Activated CD4-positive, CD25-positive, alpha-beta regulatory T cell (primary cell): ENCODE measurements at regions not wholly inside any gene's neighbourhood (a gene's known extent, or its start where the extent isn't known, plus 50 kb on each side); places are given as distances from the start of the nearest gene placed in this dataset.
"Not testable (repeated sequence)": the region's sequence is repeated elsewhere in the genome, so short reads cannot be mapped to it uniquely, and the experiment has no call there.

Experiments
- DNase-seq, 4 experiments: peaks; one replicate each; lab custom pipeline; 2025; lab: John Stamatoyannopoulos, UW

- no peak for DNase-seq
Measured at GRCh38 chr12:131513606-131514005, 197.3 kb upstream of the SFSWAP start.

DNA sequence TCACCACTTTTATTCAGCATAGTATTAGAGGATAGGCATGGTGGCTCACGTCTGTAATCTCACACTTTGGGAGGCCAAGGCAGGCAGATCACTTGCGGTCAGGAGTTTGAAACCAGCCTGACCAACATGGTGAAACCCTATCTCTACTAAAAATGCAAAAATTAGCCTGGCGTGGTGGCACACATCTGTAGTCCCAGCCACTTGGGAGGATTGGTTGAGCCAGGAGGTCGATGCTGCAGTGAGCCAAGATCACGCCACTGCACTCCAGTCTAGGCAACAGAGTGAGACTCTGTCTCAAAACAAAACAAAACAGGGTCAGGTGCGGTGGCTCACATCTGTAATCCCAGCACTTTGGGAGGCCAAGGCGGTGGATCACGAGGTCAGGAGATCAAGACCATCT is 190.3 kb upstream of the SFSWAP start:
- DNase-seq: not testable (repeated sequence)

DNA sequence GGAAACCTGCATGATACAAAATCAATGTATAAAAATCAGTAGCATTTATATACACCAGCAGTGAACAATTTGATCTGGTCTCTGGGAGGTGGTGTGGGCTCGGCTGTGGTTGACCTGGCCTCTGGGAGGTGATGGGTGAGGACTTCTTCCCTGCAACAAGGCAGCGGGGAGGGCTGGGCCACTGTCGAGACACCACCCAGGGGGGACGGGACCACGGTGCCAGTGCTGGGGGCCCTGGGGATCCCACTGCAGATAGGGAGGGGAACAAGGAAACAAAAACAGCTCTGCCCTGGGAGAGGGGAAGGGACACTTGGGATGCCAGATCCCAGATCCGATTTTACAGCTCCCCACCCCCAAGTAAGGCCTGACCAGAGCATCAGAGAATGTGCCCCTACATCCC is 189.6 kb upstream of the SFSWAP start:
- DNase-seq: no peak

- DNase-seq: no peak
Measured at GRCh38 chr12:131525795-131526508, 184.9 kb upstream of the SFSWAP start.

DNA sequence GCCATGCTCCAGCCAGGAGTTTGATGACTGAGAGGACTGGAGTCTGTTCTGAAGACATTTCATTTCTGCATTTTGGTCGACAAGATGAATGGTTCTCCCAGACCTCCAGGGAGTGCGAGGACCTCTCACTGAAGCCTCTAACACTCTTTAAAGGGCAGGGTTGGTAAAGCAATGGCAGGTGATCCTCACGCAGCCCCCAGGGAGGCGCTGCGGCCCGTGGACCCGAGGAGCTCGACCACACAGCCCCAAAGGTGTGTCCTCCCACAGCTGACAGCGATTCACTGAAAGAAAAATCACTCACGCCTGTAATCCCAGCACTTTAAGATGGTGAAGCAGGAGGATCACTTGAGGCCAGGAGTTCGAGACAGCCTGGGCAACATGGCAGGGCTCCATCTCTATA is 183.8 kb upstream of the SFSWAP start:
- no peak for DNase-seq

GRCh38 chr12:131527736-131528135 is 183.2 kb upstream of the SFSWAP start:
- no peak for DNase-seq

DNA sequence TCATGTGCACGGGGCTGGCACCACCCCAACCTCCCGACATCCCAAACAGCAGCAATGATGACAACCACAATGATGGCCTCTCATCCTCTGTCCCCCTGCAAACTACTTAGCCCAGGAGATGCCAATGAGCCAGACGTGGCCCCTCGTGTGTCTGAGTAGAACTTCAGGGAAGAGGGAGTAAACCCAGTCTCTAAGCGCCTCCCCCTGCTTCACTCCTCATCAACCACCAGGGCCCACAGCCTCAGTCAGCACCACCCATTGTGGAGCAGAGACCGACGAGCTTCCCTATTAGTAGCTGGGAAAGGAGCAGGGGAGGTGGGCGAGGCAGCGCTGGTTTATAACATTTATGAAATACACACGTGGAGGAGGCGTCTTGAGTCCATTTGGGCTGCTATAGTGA is 182.7 kb upstream of the SFSWAP start:
- DNase-seq: no peak

DNA sequence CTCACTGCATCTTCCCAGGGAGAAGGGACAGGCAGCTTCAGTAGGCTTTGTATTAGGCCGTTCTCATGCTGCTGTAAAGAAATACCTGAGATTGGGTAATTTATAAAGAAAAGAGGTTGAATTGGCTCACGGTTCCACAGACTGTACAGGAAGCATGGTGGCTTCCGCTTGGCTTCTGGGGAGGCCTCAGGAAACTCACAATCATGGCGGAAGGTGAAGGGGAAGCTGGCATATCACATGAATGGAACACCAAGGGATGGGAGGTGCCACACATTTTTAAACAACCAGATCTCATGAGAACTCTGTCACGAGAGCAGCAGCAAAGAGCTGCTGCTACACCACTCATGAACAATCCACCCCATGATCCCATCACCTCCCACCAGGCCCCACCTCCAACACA is 182.2 kb upstream of the SFSWAP start:
- DNase-seq: no peak

- DNase-seq: no peak
Measured at GRCh38 chr12:131529196-131530040, 181.5 kb upstream of the SFSWAP start.

- no peak for DNase-seq
Measured at GRCh38 chr12:131530041-131530332, 180.9 kb upstream of the SFSWAP start.

DNA sequence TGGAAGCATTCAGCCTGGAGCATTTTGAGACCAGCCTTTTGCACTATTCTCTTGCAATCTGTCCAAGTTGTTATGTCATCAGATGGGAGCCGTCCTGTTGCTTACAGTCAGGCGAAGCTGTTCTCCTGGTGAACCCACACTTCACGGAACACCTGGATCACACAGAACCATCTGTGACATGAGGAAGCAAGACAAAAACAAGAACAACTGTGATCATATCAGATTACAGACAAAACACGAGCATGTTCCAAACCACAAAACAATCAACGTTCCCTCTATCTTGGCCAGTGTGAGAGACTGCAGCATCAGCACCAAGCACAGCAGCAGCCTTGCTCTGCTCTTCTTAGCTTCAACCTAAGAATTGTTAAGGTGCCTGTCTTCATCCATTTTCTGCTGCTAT is 180.5 kb upstream of the SFSWAP start:
- no peak for DNase-seq

GRCh38 chr12:131533139-131533538 is 177.8 kb upstream of the SFSWAP start:
- no peak for DNase-seq

DNA sequence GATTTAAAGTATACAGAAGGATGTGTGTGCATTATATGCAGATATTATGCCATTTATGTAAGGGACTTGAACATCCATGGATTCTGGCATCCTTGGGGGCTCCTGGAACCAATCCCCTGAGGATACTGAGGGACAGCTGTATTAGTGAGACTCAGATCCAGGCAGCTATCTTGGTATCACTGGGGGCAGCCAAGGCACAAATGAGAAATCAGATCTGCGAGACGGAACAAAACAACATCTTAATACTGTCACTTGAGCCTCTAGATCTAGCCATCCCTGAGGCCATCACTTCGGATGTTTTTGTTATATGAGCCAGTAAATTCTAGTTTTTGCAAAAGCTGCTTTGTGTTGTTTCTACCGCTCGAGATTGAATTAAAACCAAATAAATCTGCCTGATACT is 175.1 kb upstream of the SFSWAP start:
- no peak for DNase-seq

- DNase-seq: no peak
Measured at GRCh38 chr12:131536337-131536736, 174.6 kb upstream of the SFSWAP start.

- DNase-seq: no peak
Measured at GRCh38 chr12:131536766-131537165, 174.1 kb upstream of the SFSWAP start.

DNA sequence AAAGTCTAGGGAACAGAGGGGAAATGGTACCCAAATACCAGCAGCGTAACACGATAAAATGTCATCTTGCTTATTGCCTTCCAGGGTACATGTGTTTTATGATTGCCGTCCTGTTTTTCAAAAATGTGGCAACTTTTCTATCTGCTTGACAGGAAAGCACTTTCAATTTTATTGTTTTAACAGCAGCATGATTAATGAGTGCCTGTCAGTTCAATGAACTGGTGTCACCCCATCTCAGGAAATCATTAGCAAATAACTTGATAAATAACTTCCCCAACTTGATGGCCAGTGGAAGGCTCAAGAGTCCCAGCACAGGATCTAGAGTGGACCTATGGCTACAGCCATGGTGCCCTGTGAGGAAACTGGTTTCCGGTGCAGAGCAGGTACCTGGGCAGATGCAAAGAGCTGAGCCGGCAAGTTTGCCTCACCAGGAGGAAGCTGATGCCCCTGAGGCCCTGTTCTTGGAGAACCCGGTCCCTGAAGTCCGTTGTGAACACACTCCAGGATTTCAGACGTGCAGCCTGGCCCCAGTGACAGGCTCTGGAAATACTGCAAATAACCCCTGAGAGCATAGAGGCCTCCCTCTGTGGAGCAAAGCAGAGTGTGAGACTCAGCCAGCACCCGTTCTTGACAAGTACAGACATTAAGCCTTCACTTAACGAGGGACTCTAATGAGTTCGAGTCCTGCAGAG is 173.5 kb upstream of the SFSWAP start:
- DNase-seq: no peak

DNA sequence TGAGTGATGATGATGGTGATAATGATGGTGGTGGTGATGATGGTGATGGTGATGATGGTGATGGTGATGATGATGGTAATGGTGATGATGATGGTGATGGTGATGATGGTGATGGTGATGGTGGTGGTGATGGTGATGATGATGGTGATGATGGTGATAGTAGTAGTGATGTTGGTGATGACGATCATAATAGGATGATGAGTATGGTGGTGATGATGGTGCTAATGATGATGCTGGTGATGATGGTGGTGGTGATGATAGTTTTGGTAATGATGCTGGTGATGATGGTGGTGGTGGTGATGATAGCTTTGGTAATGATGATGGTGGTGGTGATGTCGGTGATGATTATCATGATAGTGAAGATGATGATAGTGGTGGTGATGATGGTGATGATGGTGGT is 171.5 kb upstream of the SFSWAP start:
- DNase-seq: no peak

- DNase-seq: no peak
Measured at GRCh38 chr12:131540138-131540623, 170.7 kb upstream of the SFSWAP start.

DNA sequence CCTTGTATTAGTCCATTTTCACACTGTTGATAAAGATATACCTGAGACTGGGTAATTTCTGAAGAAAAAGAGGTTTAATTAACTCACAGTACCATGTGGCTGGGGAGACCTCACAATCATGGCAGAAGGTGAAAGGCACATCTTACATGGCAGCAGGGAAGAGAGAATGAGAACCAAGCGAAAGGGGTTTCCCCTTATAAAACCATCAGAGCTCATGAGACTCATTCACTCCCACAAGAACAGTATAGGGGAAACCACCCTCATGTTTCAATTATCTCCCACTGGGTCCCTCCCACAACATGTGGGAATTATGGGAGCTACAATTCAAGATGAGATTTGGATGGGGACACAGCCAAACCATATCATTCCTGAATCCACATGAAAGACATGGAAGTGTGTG is 169.4 kb upstream of the SFSWAP start:
- not testable (repeated sequence) for DNase-seq

DNA sequence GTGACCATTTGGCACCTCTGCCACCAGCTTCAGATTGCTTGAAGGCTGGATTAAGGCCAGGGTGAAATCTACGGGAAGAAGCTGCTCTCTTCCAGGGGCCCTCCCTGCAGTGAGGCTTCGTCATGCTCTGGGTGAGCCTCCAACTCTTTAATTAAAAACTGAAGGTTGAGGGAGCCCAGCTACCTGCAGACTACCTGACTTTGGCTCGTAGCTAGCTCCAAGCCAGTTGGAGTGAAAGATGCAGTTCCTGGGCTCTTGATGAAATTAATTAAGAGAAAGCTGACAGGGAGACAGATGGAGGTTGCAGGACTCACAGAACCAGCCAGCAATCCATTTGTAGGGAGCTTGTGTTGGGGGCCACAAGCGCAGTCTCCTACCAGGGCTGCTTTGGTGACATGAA is 168.5 kb upstream of the SFSWAP start:
- DNase-seq: no peak

DNA sequence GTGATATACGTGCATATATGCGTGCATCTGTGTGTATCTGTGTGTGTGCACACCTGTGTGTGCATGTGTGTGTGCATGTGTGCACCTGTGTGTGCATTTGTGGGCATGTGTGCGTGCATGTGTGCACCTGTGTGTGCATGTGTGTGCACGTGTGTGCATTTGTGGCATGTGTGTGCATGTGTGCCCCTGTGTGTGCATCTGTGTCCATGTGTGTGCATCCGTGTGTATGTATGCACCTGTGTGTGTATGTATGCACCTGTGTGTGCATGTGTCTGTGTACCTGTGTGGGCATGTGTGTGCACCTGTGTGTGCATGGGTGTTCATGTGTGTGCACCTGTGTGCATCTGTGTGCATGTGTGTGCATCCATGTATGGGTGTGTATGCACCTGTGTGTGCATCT is 167.8 kb upstream of the SFSWAP start:
- no peak for DNase-seq

DNA sequence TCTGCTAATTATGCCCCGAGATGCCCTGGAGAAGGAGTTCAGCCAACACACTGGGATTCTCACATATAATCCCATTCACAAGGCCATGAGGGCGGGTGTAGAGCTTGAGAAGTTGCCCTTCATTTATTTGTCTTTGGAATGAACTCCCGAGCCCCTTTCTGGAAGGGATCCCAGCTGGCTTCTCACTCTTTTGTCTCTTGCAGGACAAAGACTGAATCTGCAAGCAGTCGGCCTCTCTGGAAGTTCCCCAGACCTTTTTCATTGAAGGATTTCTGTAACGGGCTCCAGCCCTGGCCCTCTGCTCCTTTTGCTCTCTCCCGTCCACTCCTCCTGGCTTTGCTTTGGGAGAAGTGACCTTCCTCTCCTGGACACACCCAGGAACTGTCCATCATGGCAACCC is 163.3 kb upstream of the SFSWAP start:
- no peak for DNase-seq

DNA sequence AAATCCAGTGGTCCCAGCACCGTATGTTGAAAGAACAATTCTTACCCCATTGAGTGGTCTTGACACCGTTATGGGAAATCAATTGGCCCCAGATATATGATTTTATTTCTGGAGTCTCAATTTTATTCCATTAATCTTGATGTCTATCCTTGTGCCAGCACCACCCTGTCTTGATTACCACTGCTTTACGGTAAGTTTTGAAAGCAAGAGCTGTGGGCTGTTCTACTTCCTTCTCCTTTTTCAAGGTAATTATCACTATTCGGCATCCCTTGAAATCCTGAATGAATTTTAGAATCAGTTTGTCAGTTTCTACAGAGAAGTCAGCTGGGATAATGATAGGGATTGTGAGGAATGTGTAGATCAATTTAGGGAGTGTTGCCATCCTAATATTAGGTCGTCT is 160.8 kb upstream of the SFSWAP start:
- DNase-seq: no peak
